ENCODE measurements at regions not wholly inside any gene's neighbourhood (a gene's known extent, or its start where the extent isn't known, plus 50 kb on each side); places are given as distances from the start of the nearest gene placed in this dataset.

DNA sequence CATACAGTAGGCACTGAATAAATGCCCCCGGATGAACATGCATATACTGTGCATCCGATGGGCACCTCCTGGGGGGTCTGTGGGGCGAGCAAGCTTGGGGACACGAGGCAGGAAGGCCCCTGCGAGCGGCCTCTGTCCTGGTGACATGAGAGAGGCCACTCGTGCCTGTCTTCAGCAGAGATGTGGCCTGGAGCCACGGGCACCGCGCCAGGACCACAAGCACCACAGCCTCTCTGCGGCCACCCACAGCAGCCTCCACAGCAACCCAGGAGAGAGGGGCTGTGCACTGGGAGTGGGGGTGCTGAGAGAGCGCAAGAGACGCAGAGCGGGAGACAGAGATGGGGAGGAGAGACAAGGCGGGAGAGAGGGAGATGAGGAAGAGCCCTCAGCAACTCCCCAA is 118.5 kb downstream of the RFLNA start:
- DNase-seq (ENCODE audit: low spot score): no peak

DNA sequence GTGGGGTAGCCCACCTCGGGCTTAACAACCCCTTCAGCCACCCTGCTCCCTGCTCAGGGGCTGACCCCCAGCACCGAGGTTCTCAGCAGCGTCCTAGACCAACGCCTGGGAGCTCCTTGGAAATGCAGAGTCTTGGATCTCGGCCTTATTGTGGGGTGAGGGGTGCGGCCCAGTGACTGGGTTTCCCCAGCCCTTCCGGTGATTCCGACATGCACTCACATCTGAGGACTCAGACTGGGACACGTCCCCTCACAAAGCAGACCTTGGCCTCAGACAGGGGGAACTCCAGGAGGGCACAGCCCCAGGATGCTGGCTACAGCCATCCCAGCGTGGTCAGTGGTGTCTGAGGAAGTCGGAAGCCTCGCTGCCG is 117.7 kb downstream of the RFLNA start:
- no peak for DNase-seq (ENCODE audit: low spot score)

- DNase-seq (ENCODE audit: low spot score): no peak
Observed at GRCh38 chr12:124411953-124412645, 117.2 kb downstream of the RFLNA start.

DNA sequence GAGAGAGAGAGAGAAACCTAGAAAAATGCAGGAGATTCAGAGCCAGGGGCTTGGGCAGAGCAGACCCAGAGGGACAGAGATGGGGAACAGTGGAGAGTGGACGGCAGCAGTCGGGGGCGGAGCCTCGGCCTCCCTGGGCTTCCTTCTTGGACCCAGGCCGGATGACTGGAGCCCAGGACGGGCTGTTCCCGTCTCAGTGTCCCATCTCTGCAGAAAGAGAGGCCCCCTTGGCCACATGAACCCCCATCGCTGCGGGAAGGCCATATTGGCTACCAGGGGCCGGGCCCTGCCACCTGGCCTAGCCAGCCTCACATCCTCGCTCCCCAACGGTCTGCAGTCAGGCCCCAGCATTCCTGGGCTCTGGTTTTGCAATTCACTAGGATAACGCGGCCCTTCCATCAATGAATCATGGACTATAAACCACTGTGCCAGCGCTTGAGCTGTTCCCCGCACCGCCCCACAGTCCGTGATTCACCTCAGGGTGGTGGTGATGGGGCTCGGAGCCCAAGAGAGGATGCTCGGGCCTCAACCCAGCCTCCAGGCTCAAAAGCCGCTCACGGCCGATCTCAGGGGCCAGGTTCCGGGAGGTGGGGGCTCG is 116.5 kb downstream of the RFLNA start:
- no peak for DNase-seq (ENCODE audit: low spot score)

DNA sequence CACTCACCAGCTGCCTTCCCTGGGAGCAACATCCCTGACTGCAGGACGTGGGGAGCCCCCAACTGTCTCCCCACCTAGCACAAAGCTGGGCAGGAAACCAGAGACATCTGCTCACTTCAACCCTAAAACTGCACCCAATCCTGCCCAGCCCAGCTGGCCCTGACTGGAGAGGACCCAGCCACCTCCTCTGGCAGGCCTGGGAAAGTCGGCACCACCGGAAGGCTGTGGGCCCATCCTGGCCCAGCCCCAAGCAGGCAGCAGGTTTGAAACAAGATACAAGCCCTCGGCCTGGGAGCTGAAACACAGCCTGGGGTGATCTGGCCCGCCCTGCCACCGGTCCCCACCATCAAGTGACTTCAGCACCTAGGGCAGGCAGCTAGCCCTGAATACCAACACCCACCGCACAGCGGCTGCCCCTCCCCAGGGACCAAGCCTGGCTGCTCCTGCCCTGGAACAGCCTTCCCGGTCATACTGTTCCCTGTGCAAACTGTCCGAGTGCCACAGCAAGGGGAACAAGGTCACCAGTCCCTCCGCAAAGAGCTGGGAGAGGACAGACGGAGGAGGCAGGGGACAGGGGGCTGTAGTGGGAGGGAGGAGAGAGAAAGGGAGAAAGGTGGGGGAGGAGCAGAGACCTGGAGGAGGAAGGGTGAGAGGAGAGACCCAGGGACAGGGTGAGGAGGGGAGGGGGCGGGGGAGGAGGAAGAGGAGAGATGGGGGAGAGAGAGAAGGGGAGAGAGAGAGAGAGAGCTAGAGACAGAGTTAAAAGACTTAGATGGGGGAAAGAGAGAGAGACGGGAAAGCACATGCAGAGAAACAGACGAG is 115.7 kb downstream of the RFLNA start:
- DNase-seq (ENCODE audit: low spot score): peak; percentile 62

DNA sequence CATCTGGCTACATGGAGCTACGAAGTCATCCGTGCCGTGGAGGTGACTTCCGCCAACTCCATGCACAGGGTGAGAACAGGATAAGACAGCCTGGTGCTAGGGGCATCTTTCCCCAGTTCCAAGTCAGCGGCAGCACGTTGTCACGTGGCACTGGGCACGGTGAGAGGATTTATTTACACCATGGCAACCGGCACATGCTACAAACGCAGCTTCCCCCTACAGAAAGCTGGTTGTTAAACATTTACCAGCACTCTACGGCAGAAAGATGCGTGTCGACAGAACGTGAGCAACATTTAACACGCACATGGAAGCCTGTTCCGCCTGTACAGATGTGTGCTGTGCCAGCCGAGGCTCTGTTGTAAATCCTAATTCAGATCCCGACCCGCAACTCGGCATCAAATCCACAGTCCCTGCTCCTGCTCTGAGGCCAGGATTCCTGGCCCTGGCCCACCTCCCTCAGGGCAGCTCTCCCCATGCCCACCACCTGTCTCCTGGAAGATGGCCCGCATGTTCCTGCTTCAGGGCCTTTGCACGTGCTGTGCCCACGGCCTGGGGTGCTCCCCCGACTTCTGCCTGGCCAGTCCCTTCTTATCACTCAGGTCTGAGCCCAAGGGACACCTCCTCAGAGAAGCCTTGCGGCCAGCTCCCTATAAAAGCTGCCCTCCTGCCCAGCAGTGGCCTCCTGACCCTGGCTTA is 114.1 kb downstream of the RFLNA start:
- peak; percentile 77 for DNase-seq (ENCODE audit: low spot score)

DNA sequence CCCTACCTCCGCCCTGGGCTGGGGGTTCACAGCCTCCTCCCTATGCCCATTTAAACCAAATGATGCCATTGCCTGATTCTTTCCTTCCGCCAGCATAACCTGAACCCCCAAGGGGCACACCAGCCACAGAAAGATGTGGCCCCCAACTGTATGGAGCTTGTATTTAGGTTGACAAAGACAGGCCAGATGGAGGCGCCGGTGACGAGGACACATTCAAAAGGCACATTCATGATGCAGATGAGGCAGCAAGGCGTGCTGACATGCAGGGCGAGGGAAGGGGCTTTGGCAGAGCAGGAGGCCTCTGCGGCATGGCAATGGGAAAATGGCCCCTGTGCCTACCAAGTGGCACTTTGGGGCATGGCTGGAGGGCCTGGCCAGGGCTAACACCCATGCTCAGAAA is 112.2 kb downstream of the RFLNA start:
- DNase-seq (ENCODE audit: low spot score): no peak

DNA sequence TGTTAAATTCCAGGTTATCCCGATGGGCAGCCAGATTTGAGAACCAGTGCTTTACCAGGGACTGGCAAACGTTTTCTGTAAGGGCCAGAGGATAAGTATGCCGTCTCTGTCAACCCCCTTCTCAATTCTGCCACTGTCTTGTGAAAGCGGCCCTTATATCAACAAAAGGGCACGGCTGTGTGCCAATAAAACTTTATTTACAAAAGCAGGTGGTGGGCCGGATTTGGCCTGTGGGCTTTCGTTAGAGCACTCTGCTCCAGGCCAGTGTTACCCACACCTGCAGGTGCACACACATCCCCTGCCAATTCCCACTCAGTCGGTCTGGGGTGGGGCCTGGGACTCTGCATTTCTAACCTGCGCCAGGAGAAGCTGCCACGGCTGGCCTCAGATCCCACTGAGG is 111.2 kb downstream of the RFLNA start:
- no peak for DNase-seq (ENCODE audit: low spot score)

DNA sequence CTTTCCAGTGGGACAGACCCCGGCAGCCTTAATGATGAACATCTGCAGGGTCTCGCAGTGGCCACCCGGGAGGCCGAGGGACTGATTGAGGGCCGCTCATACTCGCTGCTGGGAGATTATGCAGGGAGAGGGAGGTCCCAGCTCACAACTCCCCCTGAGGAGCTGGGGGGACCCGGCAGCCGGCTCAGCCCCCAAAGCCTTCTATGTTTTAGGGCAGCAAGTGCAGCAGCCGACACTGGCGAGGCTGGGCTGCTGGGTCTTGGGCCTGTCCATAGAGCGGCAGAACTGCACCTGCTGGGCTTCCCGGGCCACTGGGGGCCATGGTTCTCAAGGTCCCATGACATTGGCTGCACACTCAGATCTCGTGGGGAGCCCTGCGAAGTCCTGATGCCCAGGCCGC is 110.7 kb downstream of the RFLNA start:
- DNase-seq (ENCODE audit: low spot score): no peak

GRCh38 chr12:124405151-124405550 is 110.3 kb downstream of the RFLNA start:
- no peak for DNase-seq (ENCODE audit: low spot score)

- DNase-seq (ENCODE audit: low spot score): no peak
Observed at GRCh38 chr12:124404162-124404784, 109.4 kb downstream of the RFLNA start.

- no peak for DNase-seq (ENCODE audit: low spot score)
Observed at GRCh38 chr12:124403273-124403672, 108.4 kb downstream of the RFLNA start.

DNA sequence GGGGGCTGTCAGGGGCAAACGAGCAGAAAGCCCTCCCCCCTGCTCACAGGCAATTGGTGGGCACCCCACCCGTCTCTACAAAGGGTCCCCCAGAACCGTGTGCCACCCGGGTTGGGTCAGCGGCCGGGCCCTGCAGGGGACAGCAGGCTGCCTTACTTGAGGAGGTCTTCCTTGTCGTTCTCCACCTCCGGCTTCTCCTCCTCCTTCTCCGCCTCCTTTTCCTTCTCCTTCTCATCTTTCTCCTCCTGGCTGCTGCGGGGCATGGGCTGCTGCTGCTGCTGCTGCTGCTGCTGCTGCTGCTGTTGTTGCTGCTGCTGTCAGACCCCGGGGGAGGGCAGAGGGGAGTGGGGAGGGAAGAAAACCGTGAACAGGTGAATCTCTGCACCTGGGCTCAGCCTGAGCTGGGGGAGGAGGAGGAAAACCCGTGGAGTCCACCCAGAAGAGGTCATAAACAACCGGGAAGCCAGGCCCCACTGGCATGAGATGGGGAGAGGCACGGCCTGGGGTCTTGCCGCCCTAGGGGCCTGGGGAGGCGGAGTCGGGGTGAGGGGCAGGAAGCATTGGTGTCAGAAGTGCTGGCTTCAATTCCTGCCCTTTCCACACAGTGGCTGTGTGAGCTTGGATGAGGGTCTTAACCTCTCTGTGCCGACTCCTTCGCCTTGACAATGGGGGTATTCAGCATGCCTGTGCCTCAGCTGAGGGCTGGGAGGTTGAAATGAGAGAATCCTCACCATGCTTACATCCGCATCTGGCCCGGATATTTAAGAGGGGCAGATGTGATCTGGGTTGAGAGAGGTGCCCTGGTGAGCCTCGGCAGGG is 107.6 kb downstream of the RFLNA start:
- DNase-seq (ENCODE audit: low spot score): no peak

GRCh38 chr12:124401704-124402221 is 106.9 kb downstream of the RFLNA start:
- no peak for DNase-seq (ENCODE audit: low spot score)

DNA sequence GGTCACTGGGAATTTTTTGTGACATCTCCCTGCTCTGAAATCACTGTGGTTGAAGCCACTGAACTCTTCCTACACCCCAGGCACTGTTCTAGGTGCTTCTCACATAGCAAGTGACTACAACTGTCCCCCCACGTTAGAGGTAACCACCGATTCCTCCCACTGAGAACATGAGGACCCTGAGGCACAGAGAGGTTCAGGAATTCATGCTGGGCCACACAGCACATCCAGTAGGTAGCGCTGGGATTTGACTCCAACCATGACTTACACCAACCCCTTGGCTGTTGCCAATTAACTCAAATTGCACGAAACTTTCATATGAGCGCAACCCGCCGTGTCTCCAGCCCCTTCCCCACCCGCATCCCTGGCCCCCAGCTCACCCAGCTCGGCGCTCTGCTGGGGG is 105.2 kb downstream of the RFLNA start:
- DNase-seq (ENCODE audit: low spot score): no peak

GRCh38 chr12:124399622-124400021 is 104.7 kb downstream of the RFLNA start:
- no peak for DNase-seq (ENCODE audit: low spot score)

DNA sequence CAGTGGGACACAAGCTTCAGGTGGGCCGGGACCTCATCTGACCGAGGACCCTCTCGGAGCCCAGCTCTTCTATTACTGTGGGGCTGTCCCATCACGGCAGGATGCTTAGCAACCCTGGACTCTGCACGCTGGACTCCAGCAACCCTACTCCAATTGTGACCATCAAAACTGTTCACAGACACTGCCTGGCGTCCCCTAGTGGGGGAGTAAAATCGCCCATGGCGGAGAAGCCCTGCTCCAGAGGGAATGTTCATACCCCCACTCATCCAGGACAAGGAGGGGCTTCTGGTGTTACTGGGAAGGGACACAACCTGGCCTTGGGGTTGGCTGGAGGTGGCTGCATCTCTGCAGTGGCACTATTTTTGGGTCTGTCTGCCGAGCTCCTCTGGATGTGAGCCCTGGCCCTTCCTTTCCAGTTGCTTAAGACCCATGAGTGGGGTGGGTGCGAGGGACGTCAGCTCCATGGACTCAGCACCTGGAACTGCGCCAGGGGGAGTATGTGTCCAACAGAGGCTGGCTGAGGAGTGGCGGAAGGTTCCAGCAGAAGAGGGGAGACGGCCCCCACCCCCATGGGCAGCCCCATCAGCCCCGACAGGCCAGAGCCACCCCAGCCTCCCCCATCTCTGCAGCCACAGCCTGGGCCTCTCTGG is 103.8 kb downstream of the RFLNA start:
- DNase-seq (ENCODE audit: low spot score): no peak

DNA sequence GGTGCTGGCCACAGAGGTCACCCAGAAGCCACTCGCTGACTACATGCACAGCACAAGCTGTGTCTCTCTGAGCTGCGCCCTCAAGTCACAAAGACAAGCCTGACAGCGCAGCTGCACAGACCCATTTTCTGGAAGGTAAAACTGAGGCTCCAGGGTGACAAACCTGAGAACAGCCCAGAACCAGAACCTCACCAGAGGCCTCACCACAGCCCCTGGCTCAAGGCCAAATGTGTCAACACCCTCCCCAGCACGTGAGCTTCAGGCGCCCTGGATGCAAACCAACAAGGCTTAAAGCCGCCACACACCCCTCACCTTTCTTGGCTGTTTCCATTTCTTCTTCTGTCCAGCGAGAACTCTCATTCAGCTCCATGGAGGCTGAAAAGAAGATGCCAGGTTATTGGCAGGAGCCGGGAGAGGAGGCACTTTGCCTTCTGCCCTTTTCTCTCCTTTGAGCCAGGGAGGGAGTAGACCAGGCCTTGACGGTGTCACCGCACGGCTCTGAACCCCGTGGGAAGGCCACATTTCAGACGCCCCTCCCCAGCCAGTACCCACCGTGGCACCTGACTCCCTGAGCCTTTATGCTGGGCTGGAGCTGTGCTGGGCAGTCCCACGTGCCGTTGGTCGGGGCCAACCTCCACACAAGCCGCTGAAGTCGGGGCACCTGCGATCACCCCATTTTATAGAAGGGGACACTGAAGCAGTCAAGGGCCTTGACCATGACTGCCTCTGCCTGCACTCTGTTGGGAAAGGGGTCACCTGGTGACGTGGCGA is 103.1 kb downstream of the RFLNA start:
- DNase-seq (ENCODE audit: low spot score): no peak

GRCh38 chr12:124397399-124397679 is 102.4 kb downstream of the RFLNA start:
- peak; percentile 87 for DNase-seq (ENCODE audit: low spot score)

All from D341Med (cell line).